Lower lobe of right lung (tissue), 2 donors: ENCODE measurements at regions not wholly inside any gene's neighbourhood (a gene's known extent, or its start where the extent isn't known, plus 50 kb on each side); places are given as distances from the start of the nearest gene placed in this dataset.
A peak's percentile ranks its signal among the peaks of the same experiment; 100 is the strongest.

Source experiments
- ATAC-seq, 2 donors: fragments of 200-7000 bp; cut with Tn5 transposase; one replicate each; pipeline ENCODE4 v1.9.1; 2020 to 2022; ENCODE audit warnings: mild to moderate bottlenecking in 2 of 2, moderate library complexity in 2 of 2
- DNase-seq: peaks from one replicate; pipeline ENCODE4 v3.0.0-alpha.2; 2020
- H3K27ac ChIP-seq: fragments of 200-600 bp; one replicate; pipeline ENCODE4 v1.8.0; 2022
- H3K27me3 ChIP-seq: fragments of 200-600 bp; one replicate; pipeline ENCODE4 v1.8.0; 2022; ENCODE audit warnings: low read depth
- H3K36me3 ChIP-seq: fragments of 200-600 bp; one replicate; pipeline ENCODE4 v1.8.0; 2022; ENCODE audit warnings: mild to moderate bottlenecking
- H3K4me1 ChIP-seq: fragments of 200-600 bp; one replicate; pipeline ENCODE4 v1.8.0; 2022
- H3K4me3 ChIP-seq: fragments of 200-600 bp; one replicate; pipeline ENCODE4 v1.8.0; 2022; ENCODE audit warnings: mild to moderate bottlenecking
- H3K9me3 ChIP-seq: fragments of 200-600 bp; one replicate; pipeline ENCODE4 v1.8.0; 2022
- CTCF ChIP-seq: fragments of 200-600 bp; IDR thresholded peaks from one replicate; pipeline ENCODE4 v1.8.0; 2022; ENCODE audit warnings: antibody characterized with exemption, mild to moderate bottlenecking
- intact Hi-C: fragments of 100-400 bp; cut with DNase I; formaldehyde crosslinking; loops from one replicate; pipeline ENCODE4 v1.11.0; 2022
- donor health status: DM: no; HTN: yes; CAD: no; lungs with severe emphysema.

- Histone ChIP-seq H3K9me3 (no peaks in the 10 kb centered on the region), H3K36me3 (no peaks in the 10 kb centered on the region), H3K27me3 (no peaks in the 10 kb centered on the region), H3K4me3 (no peak overlapping the region), H3K27ac (no peak overlapping the region), H3K4me1 (no peaks in the 10 kb centered on the region)
- ATAC-seq, result peak in 1 of 2 donors; percentile 34
- intact Hi-C loops, result no loop called here
- no peak for DNase-seq
- no peak for TF ChIP-seq CTCF
These were observed 690.5 kb upstream of the NR5A2 start for GRCh38 chr1:199336745-199337640.

- H3K4me1 ChIP-seq, result no peaks in the 10 kb centered on the region
- DNase-seq (no peak), ATAC-seq (no peak)
- no peak overlapping the region for H3K4me3 ChIP-seq
- no peaks in the 10 kb centered on the region for H3K36me3 ChIP-seq
- no peak overlapping the region for H3K27ac ChIP-seq
- TF ChIP-seq CTCF, result no peak
- no peaks in the 10 kb centered on the region for H3K9me3 ChIP-seq
- H3K27me3 ChIP-seq, result no peaks in the 10 kb centered on the region
- intact Hi-C loops, result no loop called here
These were observed 688.8 kb upstream of the NR5A2 start for GRCh38 chr1:199338760-199339159.

DNA sequence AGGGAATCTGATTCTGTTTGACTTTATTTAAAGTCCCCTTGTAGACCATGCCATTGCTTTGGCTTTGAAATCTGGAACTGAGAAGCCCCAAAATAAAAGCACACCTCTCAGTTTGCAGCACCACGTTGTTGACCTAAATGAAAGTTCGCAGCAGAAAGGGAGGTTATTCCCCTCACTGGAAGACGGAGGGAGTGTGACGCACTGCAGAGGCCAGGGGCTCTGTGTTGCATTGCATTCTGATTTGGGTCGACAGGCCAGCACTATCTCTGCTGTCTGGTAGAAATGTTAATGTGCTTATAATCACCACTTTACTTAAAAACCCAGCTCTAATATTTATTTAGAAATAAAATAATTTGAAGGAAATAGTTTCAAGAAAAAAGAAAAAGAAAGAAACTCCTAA, 675.2 kb upstream of the NR5A2 start:
- ATAC-seq (no peak), DNase-seq (no peak)
- Histone ChIP-seq H3K4me3 (no peak overlapping the region), H3K27me3 (no peaks in the 10 kb centered on the region), H3K4me1 (no peaks in the 10 kb centered on the region), H3K9me3 (no peaks in the 10 kb centered on the region), H3K27ac (no peak overlapping the region), H3K36me3 (no peaks in the 10 kb centered on the region)
- intact Hi-C loops, result no loop called here
- no peak for TF ChIP-seq CTCF

GRCh38 chr1:199353906-199354305, 673.6 kb upstream of the NR5A2 start:
- no peak overlapping the region for H3K27ac ChIP-seq
- no peaks in the 10 kb centered on the region for H3K9me3 ChIP-seq
- no peaks in the 10 kb centered on the region for H3K4me1 ChIP-seq
- no peak for DNase-seq
- no peak for TF ChIP-seq CTCF
- no peak overlapping the region for H3K4me3 ChIP-seq
- no peaks in the 10 kb centered on the region for H3K36me3 ChIP-seq
- no peak for ATAC-seq
- intact Hi-C loops, result no loop called here
- no peaks in the 10 kb centered on the region for H3K27me3 ChIP-seq

GRCh38 chr1:199356561-199356960, 670.9 kb upstream of the NR5A2 start:
- ATAC-seq, result no peak
- Histone ChIP-seq H3K4me1 (no peaks in the 10 kb centered on the region), H3K9me3 (no peaks in the 10 kb centered on the region), H3K36me3 (no peaks in the 10 kb centered on the region), H3K4me3 (no peak overlapping the region), H3K27ac (no peak overlapping the region), H3K27me3 (no peaks in the 10 kb centered on the region)
- no peak for DNase-seq
- TF ChIP-seq CTCF, result no peak
- intact Hi-C loops, result no loop called here
